Stimulated activated naive B cell treated with anti-CD40 and anti-IgM and Interleukin-4, amounts not matched to agents 10 μg/mL and 1 μg/mL and 100 μg/mL, for 72 hours (primary cell): ENCODE measurements at regions not wholly inside any gene's neighbourhood (a gene's known extent, or its start where the extent isn't known, plus 50 kb on each side); places are given as distances from the start of the nearest gene placed in this dataset.
A peak's percentile ranks its signal among the peaks of the same experiment; 100 is the strongest.
"Not testable (repeated sequence)": the region's sequence is repeated elsewhere in the genome, so short reads cannot be mapped to it uniquely, and the experiment has no call there.

Source experiments
- ATAC-seq, 2 donors: fragments of 150-1000 bp; cut with Tn5 transposase; replicated peaks; 2 replicates each; pipeline ENCODE4 v1.10.0; 2021; ENCODE audit warnings: moderate library complexity in 1 of 2
- DNase-seq: peaks from one replicate; pipeline ENCODE4 v3.0.0; 2021
- H3K27ac Mint-ChIP-seq: one replicate; pipeline ENCODE4 v1.8.0; 2022; ENCODE audit warnings: mild to moderate bottlenecking, mixed read lengths
- H3K27me3 Mint-ChIP-seq, 2 donors: one replicate each; pipeline ENCODE4 v1.8.0; 2022; ENCODE audit warnings: mixed read lengths in 2 of 2
- H3K36me3 Mint-ChIP-seq, 2 donors: one replicate each; pipeline ENCODE4 v1.8.0; 2022; ENCODE audit warnings: mixed read lengths in 2 of 2, mild to moderate bottlenecking in 1 of 2
- H3K4me1 Mint-ChIP-seq, 2 donors: one replicate each; pipeline ENCODE4 v1.8.0; 2022; ENCODE audit warnings: mixed read lengths in 2 of 2, mild to moderate bottlenecking in 1 of 2
- H3K4me3 Mint-ChIP-seq, 2 donors: one replicate each; pipeline ENCODE4 v1.8.0; 2022; ENCODE audit warnings: mild to moderate bottlenecking in 2 of 2, mixed read lengths in 2 of 2, moderate library complexity in 1 of 2
- H3K9me3 Mint-ChIP-seq, 2 donors: one replicate each; pipeline ENCODE4 v1.8.0; 2022; ENCODE audit warnings: mixed read lengths in 2 of 2, mild to moderate bottlenecking in 1 of 2

DNA sequence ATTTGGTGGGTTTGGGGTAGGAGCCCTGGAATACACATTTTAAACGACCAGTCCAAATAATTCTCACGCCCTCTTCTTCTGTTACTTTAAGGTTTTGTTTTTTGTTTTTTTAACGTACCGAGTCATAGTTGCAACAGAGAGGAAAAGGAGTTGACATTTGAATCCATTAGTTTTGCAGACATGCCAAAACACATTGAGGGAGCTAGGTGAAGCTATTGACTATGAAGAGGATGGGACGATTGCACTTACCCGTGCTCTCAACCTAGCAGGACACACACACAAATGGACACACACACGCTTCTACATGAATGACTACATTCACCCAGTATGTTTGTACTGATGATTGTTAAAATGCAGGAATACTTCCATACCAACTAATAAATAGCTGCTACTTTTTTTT is 54.3 kb upstream of the CIT start:
- H3K27me3 Mint-ChIP-seq: peaks cover 4 to 5% of the 10 kb centered on the region in 2 donors
- no peak overlapping the region for H3K27ac Mint-ChIP-seq
- no peak overlapping the region for H3K4me3 Mint-ChIP-seq
- no peaks in the 10 kb centered on the region for H3K9me3 Mint-ChIP-seq
- no peak for DNase-seq
- H3K4me1 Mint-ChIP-seq: no peaks in the 10 kb centered on the region
- no peaks in the 10 kb centered on the region for H3K36me3 Mint-ChIP-seq
- ATAC-seq: no peak

DNA sequence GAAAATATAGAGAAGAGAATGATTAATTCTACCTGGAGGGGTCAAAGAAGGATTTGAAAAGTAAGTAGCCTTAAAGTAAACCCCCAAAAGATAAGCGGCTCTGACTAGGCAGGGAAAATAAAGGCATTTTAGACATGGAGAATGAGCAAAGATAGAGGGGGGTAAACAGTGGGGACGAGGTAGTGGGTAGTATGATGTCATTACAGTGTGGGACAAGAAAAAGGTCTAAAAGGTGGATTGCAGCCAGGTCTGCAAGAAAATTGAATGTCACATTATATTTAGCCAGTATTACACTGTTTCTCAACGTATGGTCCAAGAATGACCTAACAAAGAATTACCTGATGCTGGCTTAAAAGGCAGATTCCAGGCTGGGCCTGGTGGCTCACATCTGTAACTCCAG is 55.8 kb upstream of the CIT start:
- H3K4me1 Mint-ChIP-seq: no peaks in the 10 kb centered on the region
- H3K27ac Mint-ChIP-seq: no peak overlapping the region
- H3K36me3 Mint-ChIP-seq: no peaks in the 10 kb centered on the region
- H3K4me3 Mint-ChIP-seq: no peak overlapping the region
- no peak for ATAC-seq
- no peak for DNase-seq
- no peaks in the 10 kb centered on the region for H3K9me3 Mint-ChIP-seq
- H3K27me3 Mint-ChIP-seq: peaks cover 5 to 8% of the 10 kb centered on the region in 2 donors

DNA sequence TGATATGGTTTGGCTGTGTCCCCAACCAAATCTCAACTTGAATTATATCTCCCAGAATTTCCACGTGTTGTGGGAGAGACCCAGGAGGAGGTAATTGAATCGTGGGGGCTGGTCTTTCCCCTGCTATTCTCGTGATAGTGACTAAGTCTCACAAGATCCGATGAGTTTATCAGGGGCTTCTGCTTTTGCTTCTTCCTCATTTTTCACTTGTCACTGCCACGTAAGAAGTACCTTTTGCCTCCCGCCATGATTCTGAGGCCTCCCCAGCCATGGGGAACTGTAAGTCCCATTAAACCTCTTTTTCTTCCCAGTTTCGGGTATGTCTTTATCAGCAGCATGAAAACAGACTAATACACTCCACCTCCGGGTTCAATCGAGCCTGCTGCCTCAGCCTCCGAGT is 54.3 kb upstream of the BICDL1 start:
- H3K27ac Mint-ChIP-seq, H3K9me3 Mint-ChIP-seq, ATAC-seq, DNase-seq, H3K4me3 Mint-ChIP-seq, H3K36me3 Mint-ChIP-seq, H3K4me1 Mint-ChIP-seq, H3K27me3 Mint-ChIP-seq: not testable (repeated sequence)

DNA sequence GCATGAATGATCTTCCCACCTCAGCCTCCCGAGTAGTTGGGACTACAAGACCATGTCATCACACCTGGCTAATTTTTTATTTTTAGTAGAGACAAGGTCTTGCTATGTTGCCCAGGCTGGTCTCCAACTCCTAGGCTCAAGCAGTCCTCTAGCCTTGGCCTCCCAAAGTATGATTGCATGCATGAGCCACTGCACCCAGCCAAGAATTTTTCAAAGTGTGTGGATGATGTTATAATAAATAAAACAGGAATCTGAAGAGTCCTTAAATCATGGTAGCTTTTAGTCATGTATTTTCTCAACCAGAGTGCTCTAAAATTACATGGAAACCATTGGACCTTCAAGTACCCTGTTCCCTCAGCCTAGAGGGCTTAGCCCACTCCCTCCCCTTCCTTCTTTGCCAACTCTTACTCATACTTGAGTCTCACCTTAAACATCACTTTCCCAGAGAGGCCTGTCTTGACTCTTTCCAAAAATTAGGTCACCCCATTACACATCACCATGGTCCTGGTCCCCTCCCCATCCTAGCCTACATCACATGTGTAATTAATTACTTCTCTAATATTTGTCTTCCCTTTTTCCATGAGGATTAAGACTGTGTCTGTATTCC is 52.2 kb upstream of the BICDL1 start:
- H3K9me3 Mint-ChIP-seq: no peaks in the 10 kb centered on the region
- H3K36me3 Mint-ChIP-seq: no peaks in the 10 kb centered on the region
- ATAC-seq (no peak), DNase-seq (no peak)
- no peak overlapping the region for H3K4me3 Mint-ChIP-seq
- no peak overlapping the region for H3K27ac Mint-ChIP-seq
- peaks cover 6 to 9% of the 10 kb centered on the region in 2 donors for H3K27me3 Mint-ChIP-seq
- H3K4me1 Mint-ChIP-seq: no peaks in the 10 kb centered on the region

DNA sequence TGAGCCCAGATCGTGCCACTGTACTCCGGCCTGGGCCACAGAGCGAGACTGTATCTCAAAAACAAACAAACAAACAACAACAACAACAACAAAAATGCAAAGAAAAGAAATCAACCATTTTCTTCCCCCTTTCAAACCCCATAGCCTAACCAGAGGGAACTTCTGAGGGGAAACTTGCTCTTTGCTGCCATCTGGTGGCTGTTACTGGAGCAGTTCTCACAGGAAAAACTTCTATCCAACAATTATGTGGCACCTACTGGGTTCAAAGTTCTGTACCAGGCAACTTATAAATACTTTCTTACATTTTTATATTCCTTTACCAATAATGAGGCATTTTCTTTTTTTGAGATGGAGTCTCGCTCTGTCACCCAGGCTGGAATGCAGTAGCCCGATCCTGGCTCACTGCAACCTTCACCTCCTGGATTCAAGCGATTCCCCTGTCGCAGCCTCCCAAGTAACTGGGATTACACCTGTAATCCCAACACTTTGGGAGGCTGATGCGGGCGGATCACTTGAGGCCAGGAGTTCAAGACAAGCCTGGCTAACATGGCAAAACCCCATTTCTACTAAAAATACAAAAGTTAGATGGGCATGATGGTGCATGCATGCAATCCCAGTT is 50.9 kb upstream of the BICDL1 start:
- Mint-ChIP-seq H3K36me3 (no peaks in the 10 kb centered on the region), H3K4me3 (no peak overlapping the region), H3K4me1 (no peaks in the 10 kb centered on the region), H3K27me3 (peaks cover 6 to 7% of the 10 kb centered on the region in 2 donors), H3K27ac (no peak overlapping the region), H3K9me3 (no peaks in the 10 kb centered on the region)
- peak; percentile 17 for DNase-seq
- ATAC-seq: peak; percentile 72 to 73
